Mesothelial cell of epicardium (in vitro differentiated cells): ENCODE measurements at regions not wholly inside any gene's neighbourhood (a gene's known extent, or its start where the extent isn't known, plus 50 kb on each side); places are given as distances from the start of the nearest gene placed in this dataset.
A peak's percentile ranks its signal among the peaks of the same experiment; 100 is the strongest.

Experiments used
- DNase-seq, 2 experiments: peaks; one replicate each; pipeline ENCODE4 v3.0.0; 2021; ENCODE audit warnings: low spot score in 2 of 2; ENCODE audit not compliant: unreplicated experiment in 2 of 2
- H3K27ac Mint-ChIP-seq: 2 replicates; pipeline ENCODE4 v1.8.0; 2021; ENCODE audit warnings: mixed read lengths
- H3K27me3 Mint-ChIP-seq: 2 replicates; pipeline ENCODE4 v1.8.0; 2021; ENCODE audit warnings: low read depth, mixed read lengths
- H3K36me3 Mint-ChIP-seq: 2 replicates; pipeline ENCODE4 v1.8.0; 2021; ENCODE audit warnings: mixed read lengths
- H3K4me1 Mint-ChIP-seq: 2 replicates; pipeline ENCODE4 v1.8.0; 2021; ENCODE audit warnings: mixed read lengths
- H3K4me3 Mint-ChIP-seq: 2 replicates; pipeline ENCODE4 v1.8.0; 2021; ENCODE audit warnings: mild to moderate bottlenecking, moderate library complexity, mixed read lengths
- H3K9me3 Mint-ChIP-seq: 2 replicates; pipeline ENCODE4 v1.8.0; 2021; ENCODE audit warnings: mixed read lengths
- CTCF ChIP-seq: fragments of 200-600 bp; sonication (generic); IDR thresholded peaks from one replicate; pipeline ENCODE4 v1.5.0; 2021; ENCODE audit warnings: antibody characterized with exemption; ENCODE audit not compliant: unreplicated experiment

- no peaks in the 10 kb centered on the region for H3K9me3 Mint-ChIP-seq
- no peak overlapping the region for H3K27ac Mint-ChIP-seq
- no peak for TF ChIP-seq CTCF
- no peak for DNase-seq
- no peaks in the 10 kb centered on the region for H3K36me3 Mint-ChIP-seq
- H3K4me1 Mint-ChIP-seq, result peaks cover 10% of the 10 kb centered on the region
- no peak overlapping the region for H3K4me3 Mint-ChIP-seq
- peaks cover 8% of the 10 kb centered on the region for H3K27me3 Mint-ChIP-seq
Observed at GRCh38 chr6:183668-184067, 108.6 kb upstream of the DUSP22 start.

- no peak for DNase-seq
- Mint-ChIP-seq H3K4me3 (no peak overlapping the region), H3K27me3 (peaks cover 8% of the 10 kb centered on the region), H3K4me1 (peaks cover 10% of the 10 kb centered on the region), H3K27ac (no peak overlapping the region), H3K9me3 (no peaks in the 10 kb centered on the region), H3K36me3 (no peaks in the 10 kb centered on the region)
- no peak for TF ChIP-seq CTCF
Observed at GRCh38 chr6:184161-184700, 108.1 kb upstream of the DUSP22 start.

DNA sequence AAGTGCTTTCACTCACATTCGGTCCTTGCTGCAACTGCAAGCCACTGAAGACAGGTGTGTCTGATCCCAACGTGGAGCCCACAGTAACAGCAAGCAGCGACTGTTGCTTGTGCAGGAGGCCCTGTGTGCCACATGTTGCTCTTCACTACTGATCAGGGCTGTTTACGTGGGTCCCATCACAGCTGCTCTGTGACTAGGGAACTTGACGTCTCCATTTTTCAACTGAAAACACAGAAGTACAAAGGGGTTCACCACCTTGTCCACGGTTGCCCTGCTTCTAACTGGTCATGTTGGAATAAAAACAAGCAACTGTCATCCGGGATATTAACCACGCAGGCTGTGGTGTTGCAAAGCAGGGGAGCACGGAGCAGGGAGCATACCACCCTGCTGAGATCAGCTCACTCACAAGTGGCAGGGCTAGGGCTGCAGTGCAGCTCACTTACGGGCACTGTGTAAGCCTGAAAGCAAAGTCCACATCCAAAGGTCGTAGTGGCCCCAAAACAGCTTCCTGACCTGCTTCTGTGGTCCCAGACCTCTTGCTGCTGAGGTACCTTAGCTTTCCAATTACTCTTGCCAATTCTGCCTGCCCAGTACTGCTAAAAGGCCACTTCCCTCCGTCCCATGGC is 105.8 kb upstream of the DUSP22 start:
- no peaks in the 10 kb centered on the region for H3K36me3 Mint-ChIP-seq
- no peak overlapping the region for H3K27ac Mint-ChIP-seq
- DNase-seq, result no peak
- H3K9me3 Mint-ChIP-seq, result no peaks in the 10 kb centered on the region
- peaks cover 10% of the 10 kb centered on the region for H3K4me1 Mint-ChIP-seq
- H3K4me3 Mint-ChIP-seq, result no peak overlapping the region
- no peaks in the 10 kb centered on the region for H3K27me3 Mint-ChIP-seq
- no peak for TF ChIP-seq CTCF

DNA sequence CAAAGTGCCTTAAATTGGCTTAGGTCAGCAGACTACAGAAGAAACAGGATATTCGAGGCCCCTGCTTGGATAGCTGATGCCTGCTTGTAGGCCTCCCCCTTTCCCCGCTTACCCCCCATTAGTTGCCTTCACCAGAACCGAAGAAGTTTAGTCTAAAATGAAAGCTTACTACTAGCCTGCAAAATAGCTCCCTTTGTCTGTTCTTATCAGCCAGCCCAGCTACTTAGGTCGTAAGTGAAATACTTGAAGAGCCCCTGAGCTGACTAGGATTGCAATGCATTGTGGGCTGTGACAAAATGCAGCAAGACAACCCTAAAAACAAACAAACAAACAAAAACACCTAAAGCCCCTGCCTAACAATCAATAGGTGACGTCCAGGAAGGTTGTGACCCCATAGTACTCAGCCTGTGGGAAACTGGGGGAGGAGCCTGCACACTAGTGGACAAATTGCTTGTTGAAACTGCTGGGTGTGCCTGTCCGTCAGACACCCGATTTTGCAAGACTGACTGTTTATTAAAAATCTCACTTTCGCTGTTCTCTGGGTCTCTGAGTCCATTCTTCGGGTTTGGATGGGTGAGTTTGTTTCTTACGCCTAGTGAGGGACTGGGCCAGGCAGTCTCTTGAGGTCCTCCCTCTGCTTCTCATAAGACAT is 105.0 kb upstream of the DUSP22 start:
- TF ChIP-seq CTCF, result no peak
- peaks cover 10% of the 10 kb centered on the region for H3K4me1 Mint-ChIP-seq
- no peaks in the 10 kb centered on the region for H3K27me3 Mint-ChIP-seq
- no peaks in the 10 kb centered on the region for H3K9me3 Mint-ChIP-seq
- no peaks in the 10 kb centered on the region for H3K36me3 Mint-ChIP-seq
- no peak overlapping the region for H3K27ac Mint-ChIP-seq
- DNase-seq, result no peak
- no peak overlapping the region for H3K4me3 Mint-ChIP-seq

- Mint-ChIP-seq H3K4me1 (peaks cover 10% of the 10 kb centered on the region), H3K4me3 (no peak overlapping the region), H3K36me3 (no peaks in the 10 kb centered on the region), H3K9me3 (no peaks in the 10 kb centered on the region), H3K27me3 (peaks cover 1% of the 10 kb centered on the region), H3K27ac (no peak overlapping the region)
- TF ChIP-seq CTCF, result peak; percentile 45
- peak; percentile 74 to 80 for DNase-seq
Observed at GRCh38 chr6:188821-189655, 103.2 kb upstream of the DUSP22 start.
